Progenitor cell of endocrine pancreas (in vitro differentiated cells): ENCODE measurements at regions not wholly inside any gene's neighbourhood (a gene's known extent, or its start where the extent isn't known, plus 50 kb on each side); places are given as distances from the start of the nearest gene placed in this dataset.

Experiments
- DNase-seq: peaks from one replicate; pipeline ENCODE4 v3.0.0; 2021; ENCODE audit warnings: low spot score; ENCODE audit not compliant: unreplicated experiment
- H3K27ac Mint-ChIP-seq: 2 replicates; pipeline ENCODE4 v1.8.0; 2021; ENCODE audit warnings: mild to moderate bottlenecking, moderate library complexity, mixed read lengths
- H3K27me3 Mint-ChIP-seq: 2 replicates; pipeline ENCODE4 v1.8.0; 2021; ENCODE audit warnings: mixed read lengths
- H3K36me3 Mint-ChIP-seq: 2 replicates; pipeline ENCODE4 v1.8.0; 2022; ENCODE audit warnings: mixed read lengths; ENCODE audit not compliant: insufficient read depth
- H3K4me1 Mint-ChIP-seq: 2 replicates; pipeline ENCODE4 v1.8.0; 2021; ENCODE audit warnings: low read depth, mixed read lengths
- H3K4me3 Mint-ChIP-seq: 2 replicates; pipeline ENCODE4 v1.8.0; 2021; ENCODE audit warnings: low read depth, mild to moderate bottlenecking, moderate library complexity, mixed read lengths
- H3K9me3 Mint-ChIP-seq: 2 replicates; pipeline ENCODE4 v1.8.0; 2021; ENCODE audit warnings: low read depth, mixed read lengths
- TF ChIP-seq, protein P1 (sequence below): fragments of 200-600 bp; sonication (generic); IDR thresholded peaks from one replicate; pipeline ENCODE4 v1.5.0; 2021; ENCODE audit warnings: antibody characterized with exemption, mild to moderate bottlenecking; ENCODE audit not compliant: unreplicated experiment

- H3K4me1 Mint-ChIP-seq = peaks cover 28% of the 10 kb centered on the region
- H3K27ac Mint-ChIP-seq = no peak overlapping the region
- no peaks in the 10 kb centered on the region for H3K9me3 Mint-ChIP-seq
- no peak for DNase-seq
- no peak overlapping the region for H3K4me3 Mint-ChIP-seq
- no peaks in the 10 kb centered on the region for H3K27me3 Mint-ChIP-seq
- TF ChIP-seq, protein P1, sequence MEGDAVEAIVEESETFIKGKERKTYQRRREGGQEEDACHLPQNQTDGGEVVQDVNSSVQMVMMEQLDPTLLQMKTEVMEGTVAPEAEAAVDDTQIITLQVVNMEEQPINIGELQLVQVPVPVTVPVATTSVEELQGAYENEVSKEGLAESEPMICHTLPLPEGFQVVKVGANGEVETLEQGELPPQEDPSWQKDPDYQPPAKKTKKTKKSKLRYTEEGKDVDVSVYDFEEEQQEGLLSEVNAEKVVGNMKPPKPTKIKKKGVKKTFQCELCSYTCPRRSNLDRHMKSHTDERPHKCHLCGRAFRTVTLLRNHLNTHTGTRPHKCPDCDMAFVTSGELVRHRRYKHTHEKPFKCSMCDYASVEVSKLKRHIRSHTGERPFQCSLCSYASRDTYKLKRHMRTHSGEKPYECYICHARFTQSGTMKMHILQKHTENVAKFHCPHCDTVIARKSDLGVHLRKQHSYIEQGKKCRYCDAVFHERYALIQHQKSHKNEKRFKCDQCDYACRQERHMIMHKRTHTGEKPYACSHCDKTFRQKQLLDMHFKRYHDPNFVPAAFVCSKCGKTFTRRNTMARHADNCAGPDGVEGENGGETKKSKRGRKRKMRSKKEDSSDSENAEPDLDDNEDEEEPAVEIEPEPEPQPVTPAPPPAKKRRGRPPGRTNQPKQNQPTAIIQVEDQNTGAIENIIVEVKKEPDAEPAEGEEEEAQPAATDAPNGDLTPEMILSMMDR = no peak
- no peaks in the 10 kb centered on the region for H3K36me3 Mint-ChIP-seq
Measured at GRCh38 chr12:77364400-77364799, 299.0 kb upstream of the E2F7 start.

- TF ChIP-seq, protein P1 = no peak
- H3K36me3 Mint-ChIP-seq = no peaks in the 10 kb centered on the region
- H3K4me1 Mint-ChIP-seq = peaks cover 28% of the 10 kb centered on the region
- no peak overlapping the region for H3K27ac Mint-ChIP-seq
- DNase-seq = no peak
- no peaks in the 10 kb centered on the region for H3K9me3 Mint-ChIP-seq
- H3K27me3 Mint-ChIP-seq = no peaks in the 10 kb centered on the region
- no peak overlapping the region for H3K4me3 Mint-ChIP-seq
Measured at GRCh38 chr12:77362509-77363210, 297.3 kb upstream of the E2F7 start.

- Mint-ChIP-seq H3K27ac (no peak overlapping the region), H3K4me1 (peaks cover 20% of the 10 kb centered on the region), H3K27me3 (no peaks in the 10 kb centered on the region), H3K9me3 (no peaks in the 10 kb centered on the region), H3K36me3 (no peaks in the 10 kb centered on the region), H3K4me3 (no peak overlapping the region)
- TF ChIP-seq, protein P1 = no peak
- no peak for DNase-seq
Measured at GRCh38 chr12:77357655-77358054, 292.3 kb upstream of the E2F7 start.

GRCh38 chr12:77354766-77355362 is 289.5 kb upstream of the E2F7 start:
- Mint-ChIP-seq H3K36me3 (no peaks in the 10 kb centered on the region), H3K4me3 (no peak overlapping the region), H3K4me1 (peaks cover 3% of the 10 kb centered on the region), H3K27me3 (no peaks in the 10 kb centered on the region), H3K27ac (no peak overlapping the region), H3K9me3 (no peaks in the 10 kb centered on the region)
- TF ChIP-seq, protein P1 = no peak
- no peak for DNase-seq

DNA sequence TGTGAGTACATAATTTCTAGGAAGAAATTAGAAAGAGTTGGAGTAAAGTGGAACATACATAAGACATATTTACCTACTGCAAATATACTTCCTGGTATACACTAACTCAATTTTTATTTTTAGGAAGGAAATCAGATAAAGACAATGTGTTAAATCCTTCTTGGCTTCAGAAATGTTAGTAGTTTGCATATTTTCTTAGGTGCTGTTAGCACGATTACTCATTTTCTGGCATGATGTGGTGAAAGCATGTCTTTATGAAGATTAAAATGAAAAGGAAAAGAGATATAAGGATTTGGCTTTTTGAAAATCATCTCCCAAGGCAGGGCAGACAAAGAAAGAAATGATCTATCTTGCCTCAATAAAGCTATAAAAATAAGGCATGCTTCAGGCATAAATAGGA is 287.6 kb upstream of the E2F7 start:
- DNase-seq = no peak
- no peaks in the 10 kb centered on the region for H3K27me3 Mint-ChIP-seq
- H3K36me3 Mint-ChIP-seq = no peaks in the 10 kb centered on the region
- TF ChIP-seq, protein P1 = no peak
- H3K4me1 Mint-ChIP-seq = peaks cover 10% of the 10 kb centered on the region
- H3K9me3 Mint-ChIP-seq = no peaks in the 10 kb centered on the region
- no peak overlapping the region for H3K4me3 Mint-ChIP-seq
- H3K27ac Mint-ChIP-seq = no peak overlapping the region
